IPS-NIHi11 (cell line): ENCODE measurements at regions not wholly inside any gene's neighbourhood (a gene's known extent, or its start where the extent isn't known, plus 50 kb on each side); places are given as distances from the start of the nearest gene placed in this dataset.
"Not testable (repeated sequence)": the region's sequence is repeated elsewhere in the genome, so short reads cannot be mapped to it uniquely, and the experiment has no call there.

Experiments
- DNase-seq: peaks from one replicate; pipeline ENCODE4 v3.0.0; 2012; ENCODE audit warnings: mixed read lengths, low spot score

- DNase-seq = no peak
Observed at GRCh38 chr13:18993884-18994660, 187.6 kb downstream of the TUBA3C start.

GRCh38 chr13:18992791-18993190, 188.8 kb downstream of the TUBA3C start:
- DNase-seq = no peak

- DNase-seq = no peak
Observed at GRCh38 chr13:18991060-18991459, 190.6 kb downstream of the TUBA3C start.

- no peak for DNase-seq
Observed at GRCh38 chr13:18978447-18978846, 203.2 kb downstream of the TUBA3C start.

GRCh38 chr13:18977857-18978256, 203.8 kb downstream of the TUBA3C start:
- no peak for DNase-seq

GRCh38 chr13:18971576-18972219, 209.9 kb downstream of the TUBA3C start:
- DNase-seq = no peak

- DNase-seq = no peak
Observed at GRCh38 chr13:18965347-18965855, 216.2 kb downstream of the TUBA3C start.

GRCh38 chr13:18964942-18965341, 216.7 kb downstream of the TUBA3C start:
- DNase-seq = no peak

- not testable (repeated sequence) for DNase-seq
Observed at GRCh38 chr13:18963684-18964083, 217.9 kb downstream of the TUBA3C start.

- no peak for DNase-seq
Observed at GRCh38 chr13:18962168-18962734, 219.4 kb downstream of the TUBA3C start.

- DNase-seq = no peak
Observed at GRCh38 chr13:18961383-18962117, 220.1 kb downstream of the TUBA3C start.

- no peak for DNase-seq
Observed at GRCh38 chr13:18960637-18961227, 220.9 kb downstream of the TUBA3C start.

GRCh38 chr13:18959996-18960395, 221.6 kb downstream of the TUBA3C start:
- DNase-seq = no peak

- no peak for DNase-seq
Observed at GRCh38 chr13:18959229-18959628, 222.4 kb downstream of the TUBA3C start.

GRCh38 chr13:18956473-18957078, 225.0 kb downstream of the TUBA3C start:
- no peak for DNase-seq

GRCh38 chr13:18954254-18954653, 227.4 kb downstream of the TUBA3C start:
- DNase-seq = no peak

GRCh38 chr13:18953139-18953930, 228.3 kb downstream of the TUBA3C start:
- no peak for DNase-seq

- DNase-seq = no peak
Observed at GRCh38 chr13:18952225-18953016, 229.2 kb downstream of the TUBA3C start.

- peak; percentile 3 for DNase-seq
Observed at GRCh38 chr13:18951412-18951811, 230.2 kb downstream of the TUBA3C start.

- DNase-seq = peak; percentile 3
Observed at GRCh38 chr13:18949970-18950369, 231.7 kb downstream of the TUBA3C start.
